T-helper 2 cell treated with Interferon-gamma antibody and Interleukin-4, amounts not matched to agents 5 μg/mL and 100 μg/mL, for 36 hours (primary cell): ENCODE measurements at regions not wholly inside any gene's neighbourhood (a gene's known extent, or its start where the extent isn't known, plus 50 kb on each side); places are given as distances from the start of the nearest gene placed in this dataset.

Experiments used
- DNase-seq: peaks from one replicate; pipeline ENCODE4 v3.0.0; 2021; ENCODE audit warnings: low spot score
- H3K27ac Mint-ChIP-seq: one replicate; pipeline ENCODE4 v1.8.0; 2021; ENCODE audit warnings: mild to moderate bottlenecking, mixed read lengths
- H3K27me3 Mint-ChIP-seq: one replicate; pipeline ENCODE4 v1.8.0; 2021; ENCODE audit warnings: low read depth, mixed read lengths
- H3K36me3 Mint-ChIP-seq: one replicate; pipeline ENCODE4 v1.8.0; 2021; ENCODE audit warnings: low read depth, mixed read lengths
- H3K4me1 Mint-ChIP-seq: one replicate; pipeline ENCODE4 v1.8.0; 2021; ENCODE audit warnings: low read depth, mixed read lengths
- H3K4me3 Mint-ChIP-seq: one replicate; pipeline ENCODE4 v1.8.0; 2022; ENCODE audit warnings: mild to moderate bottlenecking, moderate library complexity, mixed read lengths
- H3K9me3 Mint-ChIP-seq: one replicate; pipeline ENCODE4 v1.8.0; 2021; ENCODE audit warnings: mixed read lengths

DNA sequence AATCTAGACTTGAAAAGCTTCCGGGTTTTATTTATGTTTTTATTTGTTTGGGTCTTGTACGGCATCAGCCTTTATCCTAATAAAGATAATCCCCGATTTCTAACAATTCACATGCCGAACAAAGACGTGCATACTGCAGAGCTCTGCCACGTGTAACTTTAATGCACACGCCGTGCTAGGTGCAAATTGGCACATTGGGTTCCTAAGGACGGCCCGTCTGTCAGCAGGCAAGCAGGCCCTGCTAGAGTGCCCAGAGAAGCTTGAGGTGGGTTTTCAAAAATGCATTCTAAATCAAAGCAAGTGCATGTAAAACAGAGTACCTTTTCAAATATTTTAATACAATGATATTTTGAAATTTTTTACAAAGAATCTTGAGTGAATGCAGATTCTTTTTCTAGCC, 806.4 kb upstream of the POU3F3 start:
- H3K4me3 Mint-ChIP-seq: no peak overlapping the region
- no peaks in the 10 kb centered on the region for H3K27me3 Mint-ChIP-seq
- H3K36me3 Mint-ChIP-seq: no peaks in the 10 kb centered on the region
- H3K9me3 Mint-ChIP-seq: peaks cover 2% of the 10 kb centered on the region
- no peak overlapping the region for H3K27ac Mint-ChIP-seq
- DNase-seq: no peak
- H3K4me1 Mint-ChIP-seq: no peaks in the 10 kb centered on the region

DNA sequence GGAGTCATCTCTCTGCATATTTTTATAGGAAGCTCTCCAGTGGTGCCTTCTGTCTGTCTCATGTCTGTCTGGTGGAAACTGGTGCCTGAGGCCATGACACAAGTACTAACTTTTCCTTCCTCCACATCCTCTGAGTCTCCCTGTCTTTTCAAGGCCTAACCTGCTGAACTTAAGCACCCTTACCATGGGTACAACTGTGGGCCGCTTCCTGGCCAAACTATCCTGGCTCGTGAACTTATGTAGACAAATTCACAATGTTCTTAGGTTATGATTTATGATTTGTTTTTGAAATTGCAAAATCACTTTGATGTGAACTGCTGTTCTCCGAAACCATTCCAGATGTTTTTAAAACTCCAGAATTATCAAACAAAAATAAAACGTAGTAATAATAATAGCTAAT, 804.5 kb upstream of the POU3F3 start:
- Mint-ChIP-seq H3K4me3 (no peak overlapping the region), H3K27me3 (no peaks in the 10 kb centered on the region), H3K36me3 (no peaks in the 10 kb centered on the region), H3K4me1 (no peaks in the 10 kb centered on the region), H3K9me3 (peaks cover 4% of the 10 kb centered on the region), H3K27ac (no peak overlapping the region)
- DNase-seq: no peak

DNA sequence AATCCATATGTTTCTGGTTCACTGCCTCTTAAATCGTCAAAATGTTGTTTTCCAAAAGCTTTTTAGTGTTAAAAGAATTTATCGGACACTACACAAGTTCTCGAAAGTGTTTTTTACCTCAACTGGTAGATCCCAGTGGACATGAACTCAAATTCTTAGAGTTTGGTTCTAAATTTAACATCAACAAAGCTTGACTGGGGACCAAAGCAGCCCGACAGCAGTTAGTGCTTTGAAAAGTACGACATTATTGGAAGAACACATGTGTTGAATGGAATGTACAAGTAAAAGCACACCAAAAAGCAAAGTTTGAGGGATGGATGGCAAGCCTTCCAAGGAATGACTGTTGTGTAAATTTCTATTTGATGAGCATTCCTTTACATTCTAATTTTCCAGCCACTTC, 803.9 kb upstream of the POU3F3 start:
- H3K4me3 Mint-ChIP-seq: no peak overlapping the region
- H3K4me1 Mint-ChIP-seq: no peaks in the 10 kb centered on the region
- no peaks in the 10 kb centered on the region for H3K36me3 Mint-ChIP-seq
- no peak overlapping the region for H3K27ac Mint-ChIP-seq
- H3K9me3 Mint-ChIP-seq: peaks cover 4% of the 10 kb centered on the region
- H3K27me3 Mint-ChIP-seq: no peaks in the 10 kb centered on the region
- no peak for DNase-seq

DNA sequence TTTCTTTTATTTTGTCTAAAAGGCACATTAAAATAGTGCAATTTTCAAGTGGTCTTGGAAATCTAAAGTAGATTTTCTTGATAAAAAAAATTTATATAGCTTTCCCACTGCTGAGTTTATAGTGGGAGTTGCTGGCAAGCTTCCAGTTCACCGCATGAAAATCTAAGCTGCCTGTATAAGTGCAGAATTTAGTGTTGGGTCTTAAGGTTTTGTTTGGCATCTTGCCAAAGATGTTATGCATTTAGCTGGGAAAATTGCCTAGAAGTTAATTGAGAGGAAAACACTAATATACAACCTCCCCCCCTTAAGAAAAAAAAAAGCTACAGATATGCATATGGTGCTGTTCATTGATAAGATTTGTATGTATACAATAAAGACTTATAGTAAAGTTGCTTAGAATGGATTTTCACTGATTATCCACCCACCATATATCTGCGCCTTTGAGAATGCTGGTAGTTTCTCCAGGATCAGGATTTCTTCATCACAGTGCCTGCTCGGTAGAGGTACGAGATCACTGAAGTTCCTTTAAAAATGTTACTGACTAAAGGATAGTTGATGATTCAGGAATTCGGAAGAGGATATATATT, 803.2 kb upstream of the POU3F3 start:
- Mint-ChIP-seq H3K36me3 (no peaks in the 10 kb centered on the region), H3K27me3 (no peaks in the 10 kb centered on the region), H3K4me3 (no peak overlapping the region), H3K9me3 (peaks cover 4% of the 10 kb centered on the region), H3K4me1 (no peaks in the 10 kb centered on the region), H3K27ac (no peak overlapping the region)
- no peak for DNase-seq

DNA sequence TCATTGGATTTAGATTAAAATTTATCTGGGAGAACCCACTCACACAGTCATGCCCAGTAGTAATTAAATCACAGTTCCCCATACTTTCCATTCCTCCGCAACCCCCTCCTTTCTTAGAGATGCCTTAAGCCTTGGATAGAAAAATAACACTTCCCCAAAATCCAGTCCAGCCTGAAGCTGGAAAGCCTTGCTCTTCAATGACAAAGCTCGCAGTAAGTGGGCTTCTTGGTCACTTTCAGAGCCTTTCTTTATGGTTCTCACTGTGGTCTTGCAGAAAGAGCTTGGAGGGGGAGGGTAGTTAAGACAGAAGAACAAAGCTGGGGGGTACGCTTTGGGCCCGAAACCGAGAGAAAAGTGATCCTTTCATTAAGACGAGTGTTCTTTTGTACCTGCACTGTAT, 802.1 kb upstream of the POU3F3 start:
- H3K36me3 Mint-ChIP-seq: no peaks in the 10 kb centered on the region
- H3K27ac Mint-ChIP-seq: no peak overlapping the region
- peaks cover 4% of the 10 kb centered on the region for H3K9me3 Mint-ChIP-seq
- H3K4me3 Mint-ChIP-seq: no peak overlapping the region
- H3K27me3 Mint-ChIP-seq: no peaks in the 10 kb centered on the region
- DNase-seq: no peak
- no peaks in the 10 kb centered on the region for H3K4me1 Mint-ChIP-seq

DNA sequence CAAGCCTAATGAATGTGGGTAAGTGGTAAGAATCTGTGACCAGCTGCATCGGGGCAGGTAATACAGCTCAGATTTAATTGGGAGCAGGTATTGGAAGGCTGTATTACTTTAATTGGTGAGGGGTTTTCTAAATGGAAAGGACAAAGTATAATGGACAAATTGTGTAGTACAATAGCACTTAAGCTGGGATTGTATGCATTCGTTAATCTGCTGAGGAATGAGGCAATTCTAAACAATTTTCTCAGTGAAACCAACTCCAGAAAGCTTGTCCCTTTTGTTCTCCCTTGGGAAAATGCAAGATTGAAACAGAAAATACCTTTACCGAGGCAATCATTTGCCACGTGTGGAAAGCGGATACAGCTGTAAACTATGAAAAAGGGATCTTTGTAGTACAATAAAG, 801.6 kb upstream of the POU3F3 start:
- Mint-ChIP-seq H3K27me3 (no peaks in the 10 kb centered on the region), H3K36me3 (no peaks in the 10 kb centered on the region), H3K4me3 (no peak overlapping the region), H3K27ac (no peak overlapping the region), H3K4me1 (no peaks in the 10 kb centered on the region), H3K9me3 (peaks cover 4% of the 10 kb centered on the region)
- no peak for DNase-seq

DNA sequence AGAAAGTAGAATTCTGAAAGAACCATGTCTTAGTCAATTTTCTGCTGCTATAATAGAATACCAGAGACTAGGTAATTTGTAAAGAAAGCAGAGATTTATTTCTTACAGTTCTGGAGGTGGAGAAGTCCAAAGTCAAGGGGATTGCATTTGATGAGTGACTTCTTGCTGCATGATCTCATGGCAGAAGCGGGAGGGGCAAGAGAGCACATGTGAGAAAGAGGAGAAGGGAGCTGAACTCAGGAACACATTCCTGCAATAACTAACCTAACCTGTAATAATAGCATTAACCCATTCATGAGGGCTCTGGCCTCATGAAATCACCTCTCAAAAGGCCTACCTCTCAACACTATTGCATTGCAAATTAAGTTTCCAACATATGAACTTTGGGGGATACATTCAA, 797.5 kb upstream of the POU3F3 start:
- no peak for DNase-seq
- no peak overlapping the region for H3K4me3 Mint-ChIP-seq
- H3K4me1 Mint-ChIP-seq: no peaks in the 10 kb centered on the region
- H3K27me3 Mint-ChIP-seq: no peaks in the 10 kb centered on the region
- H3K9me3 Mint-ChIP-seq: peaks cover 4% of the 10 kb centered on the region
- no peak overlapping the region for H3K27ac Mint-ChIP-seq
- no peaks in the 10 kb centered on the region for H3K36me3 Mint-ChIP-seq

DNA sequence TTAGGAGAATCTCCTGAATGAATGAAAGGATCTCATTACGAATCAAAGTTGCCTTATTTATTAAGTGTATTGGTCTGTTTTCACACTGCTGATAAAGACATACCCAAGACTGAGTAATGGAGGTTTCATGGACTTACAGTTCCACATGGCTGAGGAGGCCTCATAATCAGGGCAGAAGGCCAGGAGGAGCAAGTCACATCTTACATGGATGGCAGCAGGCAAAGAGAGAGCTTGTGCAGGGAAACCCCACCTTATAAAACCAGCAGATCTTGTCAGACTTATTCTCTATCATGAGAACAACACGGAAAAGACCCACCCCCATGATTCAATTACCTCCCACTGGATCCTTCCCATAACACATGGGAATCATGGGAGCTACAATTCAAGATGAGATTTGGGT, 785.2 kb upstream of the POU3F3 start:
- H3K27ac Mint-ChIP-seq: no peak overlapping the region
- no peaks in the 10 kb centered on the region for H3K36me3 Mint-ChIP-seq
- H3K27me3 Mint-ChIP-seq: no peaks in the 10 kb centered on the region

DNA sequence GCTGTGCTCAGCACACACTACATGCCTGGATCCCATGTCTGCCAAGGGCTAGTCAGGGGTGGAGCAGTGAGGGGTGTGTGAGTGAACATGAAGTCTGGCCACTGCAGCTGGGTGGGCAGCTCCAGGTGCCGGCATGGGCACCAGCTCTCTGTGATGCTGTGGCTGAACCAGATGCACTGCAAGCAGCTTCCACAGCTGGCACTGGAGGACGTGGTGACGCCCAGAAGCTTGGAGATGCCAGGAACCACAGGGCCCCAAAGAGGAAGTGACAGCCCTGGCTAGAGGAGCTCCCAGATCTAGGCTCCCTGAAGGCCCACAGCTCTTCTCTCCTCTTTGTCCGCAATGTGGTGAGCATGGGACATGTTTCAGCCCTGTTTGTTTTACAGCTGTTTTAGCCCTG, 776.3 kb upstream of the POU3F3 start:
- Mint-ChIP-seq H3K9me3 (peaks cover 4% of the 10 kb centered on the region), H3K27me3 (no peaks in the 10 kb centered on the region), H3K4me3 (no peak overlapping the region), H3K36me3 (no peaks in the 10 kb centered on the region), H3K4me1 (no peaks in the 10 kb centered on the region), H3K27ac (no peak overlapping the region)
- DNase-seq: no peak

More for the DNA sequence above, 785.2 kb upstream of the POU3F3 start:
- no peaks in the 10 kb centered on the region for H3K4me1 Mint-ChIP-seq
- H3K4me3 Mint-ChIP-seq: no peak overlapping the region
- H3K9me3 Mint-ChIP-seq: no peaks in the 10 kb centered on the region
- no peak for DNase-seq

DNA sequence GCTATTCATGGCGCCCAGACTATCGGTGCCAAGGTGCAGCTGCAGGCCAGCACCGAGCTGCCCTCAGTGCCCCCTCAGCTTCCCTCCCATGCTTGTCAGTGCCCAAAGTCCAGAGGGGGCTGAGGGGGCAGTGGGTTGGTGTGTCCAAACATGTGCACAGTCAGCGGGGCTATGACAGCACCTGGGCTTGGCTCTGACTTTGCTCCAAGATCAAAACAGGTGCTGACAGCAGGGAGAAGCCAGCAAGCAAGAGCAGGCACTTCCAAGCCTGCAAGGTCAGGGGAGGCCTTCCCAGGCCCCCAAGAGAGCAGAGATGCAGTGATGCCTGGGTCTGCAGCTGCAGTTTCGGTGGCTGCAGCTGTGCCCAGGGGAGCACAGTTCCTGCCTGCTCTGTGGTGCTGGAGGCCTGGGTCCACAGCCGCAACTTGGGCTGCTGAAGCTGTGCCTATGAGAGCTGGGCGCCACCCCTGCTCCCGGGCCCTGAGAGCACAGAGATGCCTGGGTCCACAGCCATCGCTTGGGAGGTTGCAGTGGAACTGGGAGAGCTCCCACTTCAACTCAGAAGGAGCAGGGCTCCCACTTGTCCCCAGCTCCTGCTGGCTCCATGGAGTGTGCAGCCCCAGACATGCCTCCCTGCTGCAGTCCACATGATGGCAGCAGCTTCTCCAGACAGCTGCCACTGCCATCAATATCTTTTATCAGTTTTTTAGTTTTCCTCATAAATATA, 775.3 kb upstream of the POU3F3 start:
- Mint-ChIP-seq H3K9me3 (peaks cover 9% of the 10 kb centered on the region), H3K27ac (no peak overlapping the region), H3K27me3 (no peaks in the 10 kb centered on the region), H3K36me3 (no peaks in the 10 kb centered on the region), H3K4me1 (no peaks in the 10 kb centered on the region), H3K4me3 (no peak overlapping the region)
- no peak for DNase-seq

DNA sequence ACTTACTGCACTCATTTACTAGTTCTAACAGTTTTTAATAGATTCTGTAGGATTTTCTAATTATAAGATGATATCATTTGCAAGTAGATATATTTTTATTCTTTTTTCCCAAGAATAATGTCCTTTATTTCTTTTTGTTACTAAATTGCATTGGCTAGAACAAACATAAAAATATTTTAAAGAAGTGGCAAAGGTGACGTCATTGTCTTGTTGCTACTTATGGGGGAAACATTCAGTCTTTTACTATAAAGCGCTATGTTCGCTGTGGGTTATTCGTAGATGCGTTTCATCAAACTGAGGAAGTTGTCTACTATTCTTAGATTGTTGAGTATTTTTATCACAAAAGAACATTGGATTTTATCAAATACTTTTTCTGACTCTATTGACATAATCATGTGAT, 765.2 kb upstream of the POU3F3 start:
- H3K4me1 Mint-ChIP-seq: no peaks in the 10 kb centered on the region
- H3K36me3 Mint-ChIP-seq: no peaks in the 10 kb centered on the region
- no peak overlapping the region for H3K27ac Mint-ChIP-seq
- no peak overlapping the region for H3K4me3 Mint-ChIP-seq
- H3K27me3 Mint-ChIP-seq: no peaks in the 10 kb centered on the region
- no peak for DNase-seq
- H3K9me3 Mint-ChIP-seq: peaks cover 19% of the 10 kb centered on the region

DNA sequence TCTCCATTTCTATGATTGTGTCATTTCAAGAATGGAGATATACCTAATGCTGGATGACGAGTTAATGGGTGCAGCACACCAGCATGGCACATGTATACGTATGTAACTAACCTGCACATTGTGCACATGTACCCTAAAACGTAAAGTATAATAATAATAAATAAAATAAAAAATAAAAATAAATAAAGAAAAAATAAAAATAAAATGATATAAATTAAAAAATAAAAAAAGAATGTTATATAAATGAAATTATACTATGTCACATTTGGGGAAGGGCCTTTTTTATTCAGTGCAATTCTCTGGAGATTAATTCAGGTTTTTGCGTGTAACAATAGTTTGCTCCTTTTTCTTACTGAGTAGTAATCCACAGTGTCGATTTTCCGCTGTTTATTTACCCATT, 763.5 kb upstream of the POU3F3 start:
- no peak overlapping the region for H3K27ac Mint-ChIP-seq
- H3K27me3 Mint-ChIP-seq: no peaks in the 10 kb centered on the region
- DNase-seq: no peak
- H3K4me3 Mint-ChIP-seq: no peak overlapping the region
- H3K4me1 Mint-ChIP-seq: no peaks in the 10 kb centered on the region
- H3K9me3 Mint-ChIP-seq: peaks cover 19% of the 10 kb centered on the region
- H3K36me3 Mint-ChIP-seq: no peaks in the 10 kb centered on the region

DNA sequence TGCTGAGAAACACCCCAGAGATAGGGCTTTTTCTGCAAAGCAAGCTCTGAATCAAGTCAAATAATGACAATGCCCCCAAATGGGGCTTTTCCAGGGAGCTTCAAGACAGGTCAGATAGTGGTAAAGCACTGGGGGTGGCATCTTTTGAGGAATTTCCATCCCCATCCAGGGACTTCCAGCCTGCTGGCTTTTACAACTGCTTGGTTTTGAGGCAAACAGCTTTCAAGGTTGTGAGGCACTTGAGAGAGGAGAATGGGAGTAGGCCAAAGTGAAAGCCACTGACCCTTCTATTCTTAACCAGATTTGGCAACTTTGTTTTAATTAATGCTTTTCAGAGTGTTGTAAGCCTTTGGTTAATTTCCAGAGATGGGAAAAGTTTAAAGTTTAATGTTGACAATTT, 762.0 kb upstream of the POU3F3 start:
- no peaks in the 10 kb centered on the region for H3K27me3 Mint-ChIP-seq
- H3K9me3 Mint-ChIP-seq: peaks cover 16% of the 10 kb centered on the region

DNA sequence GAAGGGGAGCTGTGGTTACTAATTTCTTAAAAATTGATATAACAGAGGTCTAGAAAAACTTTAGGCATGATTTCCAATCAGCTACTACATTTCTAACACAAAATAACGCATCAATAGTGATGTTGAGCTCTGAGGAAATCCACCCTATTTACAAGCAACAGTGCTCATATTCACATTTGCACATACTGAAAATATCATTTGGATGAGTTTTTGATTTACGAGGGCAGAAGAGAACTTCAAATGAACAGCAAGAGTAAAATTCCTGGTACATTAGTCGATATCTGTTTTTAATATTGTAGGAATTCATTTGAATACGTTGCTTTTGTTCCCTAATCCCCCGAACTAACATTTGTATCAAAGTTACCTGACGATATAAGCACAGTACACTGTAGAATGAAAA, 761.0 kb upstream of the POU3F3 start:
- no peaks in the 10 kb centered on the region for H3K27me3 Mint-ChIP-seq
- H3K36me3 Mint-ChIP-seq: no peaks in the 10 kb centered on the region
- H3K4me3 Mint-ChIP-seq: no peak overlapping the region
- H3K27ac Mint-ChIP-seq: no peak overlapping the region
- DNase-seq: no peak
- peaks cover 18% of the 10 kb centered on the region for H3K9me3 Mint-ChIP-seq
- H3K4me1 Mint-ChIP-seq: no peaks in the 10 kb centered on the region

More for the DNA sequence above, 762.0 kb upstream of the POU3F3 start:
- no peak for DNase-seq
- H3K27ac Mint-ChIP-seq: no peak overlapping the region
- no peaks in the 10 kb centered on the region for H3K36me3 Mint-ChIP-seq
- no peaks in the 10 kb centered on the region for H3K4me1 Mint-ChIP-seq
- no peak overlapping the region for H3K4me3 Mint-ChIP-seq

DNA sequence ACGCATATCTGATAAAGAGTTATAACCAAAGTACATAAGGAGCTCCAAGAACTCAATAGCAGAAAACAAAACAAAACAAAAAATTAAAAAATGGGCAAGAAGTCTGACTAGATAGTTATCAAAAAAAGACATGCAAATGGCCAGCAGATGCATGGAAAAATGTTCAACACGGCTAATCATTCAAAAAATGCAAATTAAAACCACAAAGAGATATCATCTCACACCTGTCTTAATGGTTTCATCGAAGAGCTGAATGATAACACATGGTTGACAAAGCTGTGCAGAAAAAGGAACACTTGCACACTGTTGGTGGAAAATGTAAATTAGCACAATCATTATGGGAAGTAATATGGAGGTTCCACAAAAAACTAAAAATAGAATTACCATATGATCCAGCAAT, 751.3 kb upstream of the POU3F3 start:
- H3K27ac Mint-ChIP-seq: no peak overlapping the region
- no peak overlapping the region for H3K4me3 Mint-ChIP-seq
- no peaks in the 10 kb centered on the region for H3K4me1 Mint-ChIP-seq

More for the DNA sequence above, 751.3 kb upstream of the POU3F3 start:
- no peaks in the 10 kb centered on the region for H3K27me3 Mint-ChIP-seq
- no peaks in the 10 kb centered on the region for H3K36me3 Mint-ChIP-seq
- DNase-seq: no peak
- peaks cover 7% of the 10 kb centered on the region for H3K9me3 Mint-ChIP-seq
